ENCODE measurements at regions not wholly inside any gene's neighbourhood (a gene's known extent, or its start where the extent isn't known, plus 50 kb on each side); places are given as distances from the start of the nearest gene placed in this dataset.

- no peak for DNase-seq
Measured at GRCh38 chr14:96931751-96932150, 134.6 kb downstream of the VRK1 start.

- no peak for DNase-seq
Measured at GRCh38 chr14:96934638-96935330, 137.6 kb downstream of the VRK1 start.

- DNase-seq, result no peak
Measured at GRCh38 chr14:96938946-96939345, 141.8 kb downstream of the VRK1 start.

GRCh38 chr14:96940009-96940408 lies 142.8 kb downstream of the VRK1 start:
- DNase-seq, result peak; percentile 60

- DNase-seq, result peak; percentile 49
Measured at GRCh38 chr14:96944297-96944696, 147.1 kb downstream of the VRK1 start.

- DNase-seq, result no peak
Measured at GRCh38 chr14:96945721-96946120, 148.5 kb downstream of the VRK1 start.

GRCh38 chr14:96949594-96949993 lies 152.4 kb downstream of the VRK1 start:
- no peak for DNase-seq

GRCh38 chr14:96951511-96951910 lies 154.3 kb downstream of the VRK1 start:
- DNase-seq, result no peak

- no peak for DNase-seq
Measured at GRCh38 chr14:96953087-96953874, 156.1 kb downstream of the VRK1 start.

- no peak for DNase-seq
Measured at GRCh38 chr14:96953875-96954185, 156.6 kb downstream of the VRK1 start.

- peak; percentile 16 for DNase-seq
Measured at GRCh38 chr14:96956464-96957239, 159.5 kb downstream of the VRK1 start.

- peak; percentile 57 for DNase-seq
Measured at GRCh38 chr14:96958057-96958456, 160.9 kb downstream of the VRK1 start.

- DNase-seq, result peak; percentile 15
Measured at GRCh38 chr14:96959992-96960391, 162.8 kb downstream of the VRK1 start.

GRCh38 chr14:96960598-96961116 lies 163.5 kb downstream of the VRK1 start:
- DNase-seq, result no peak

- no peak for DNase-seq
Measured at GRCh38 chr14:96961895-96962294, 164.7 kb downstream of the VRK1 start.

- peak; percentile 10 for DNase-seq
Measured at GRCh38 chr14:96962337-96962736, 165.2 kb downstream of the VRK1 start.

- peak; percentile 11 for DNase-seq
Measured at GRCh38 chr14:96964726-96965415, 167.7 kb downstream of the VRK1 start.

GRCh38 chr14:96965885-96966595 lies 168.9 kb downstream of the VRK1 start:
- peak; percentile 43 for DNase-seq

GRCh38 chr14:96975116-96975515 lies 177.9 kb downstream of the VRK1 start:
- no peak for DNase-seq

GRCh38 chr14:96978525-96979272 lies 181.5 kb downstream of the VRK1 start:
- DNase-seq, result peak; percentile 24

- no peak for DNase-seq
Measured at GRCh38 chr14:96979611-96980074, 182.5 kb downstream of the VRK1 start.
